ENCODE measurements at regions not wholly inside any gene's neighbourhood (a gene's known extent, or its start where the extent isn't known, plus 50 kb on each side); places are given as distances from the start of the nearest gene placed in this dataset.

- Histone ChIP-seq H3K4ac (replicated peaks; ENCODE audit: insufficient read length, low read depth, low read length) (no peak overlapping the region), H4K91ac (replicated peaks; ENCODE audit: insufficient read length, low read length) (no peak overlapping the region), H2AFZ (ENCODE audit: low read length) (no peak overlapping the region), H3K4me2 (ENCODE audit: insufficient read depth in 1 of 2, low read depth in 2 of 2, low read length in 2 of 2) (no peak overlapping the region), H3K9me3 (ENCODE audit: insufficient read depth in 2 of 2, low read depth in 1 of 2, low read length in 1 of 2) (no peaks in the 10 kb centered on the region), H3K36me3 (ENCODE audit: control insufficient read depth in 2 of 4, insufficient read depth in 4 of 4, low read length in 3 of 4) (no peaks in the 10 kb centered on the region), H3K79me1 (ENCODE audit: low read depth, low read length) (no peaks in the 10 kb centered on the region), H3K56ac (replicated peaks; ENCODE audit: insufficient read length, low read depth, low read length) (no peak overlapping the region), H3K23ac (ENCODE audit: insufficient read length) (no peak overlapping the region), H3K79me2 (ENCODE audit: control insufficient read depth in 1 of 2, insufficient read depth in 2 of 2, low read length in 2 of 2) (no peaks in the 10 kb centered on the region), H2BK120ac (replicated peaks; ENCODE audit: low read depth, low read length) (no peak overlapping the region), H2BK12ac (ENCODE audit: low read depth, low read length) (no peak overlapping the region), H3K27me3 (replicated peaks in 1 of 4; ENCODE audit: control insufficient read depth in 3 of 4, extremely low read depth in 1 of 4, insufficient read depth in 3 of 4, low read length in 3 of 4) (no peaks in the 10 kb centered on the region), H4K8ac (ENCODE audit: extremely low read depth, insufficient read depth, low read length) (no peak overlapping the region), H2BK20ac (ENCODE audit: low read length) (no peak overlapping the region), H3K14ac (ENCODE audit: insufficient read length) (no peak overlapping the region), H3K23me2 (ENCODE audit: low read depth, low read length) (no peaks in the 10 kb centered on the region), H2BK5ac (ENCODE audit: low read depth, low read length) (no peak overlapping the region), H2BK15ac (ENCODE audit: low read length) (no peak overlapping the region), H3K18ac (ENCODE audit: extremely low read depth, low read length) (no peak overlapping the region), H3K4me1 (replicated peaks in 1 of 4; ENCODE audit: control insufficient read depth in 3 of 4, insufficient read depth in 4 of 4, low read length in 3 of 4) (0 out of 7 replicates have a peak, but pooled peaks cover 0 to 4% (median under 1%) of the 10 kb centered on the region in 4 experiments), H3K27ac (ENCODE audit: low read depth, low read length) (no peak overlapping the region), H2AK5ac (ENCODE audit: low read depth, low read length) (no peak overlapping the region), H4K5ac (ENCODE audit: insufficient read length, low read depth, low read length) (no peak overlapping the region), H3K9ac (replicated peaks in 1 of 4; ENCODE audit: extremely low read depth in 1 of 4, low read depth in 3 of 4, low read length in 3 of 4) (no peak overlapping the region), H3K4me3 (ENCODE audit: extremely low read depth in 1 of 4, insufficient read depth in 2 of 4, low read depth in 3 of 4, low read length in 4 of 4) (no peak overlapping the region), H4K20me1 (replicated peaks in 1 of 2; ENCODE audit: control insufficient read depth in 1 of 2, insufficient read depth in 2 of 2, low read length in 2 of 2) (no peaks in the 10 kb centered on the region)
- POLR2A ChIA-PET (ENCODE audit: partially characterized antibody), result no interaction called here
- no peak for FAIRE-seq
- CTCF ChIA-PET (ENCODE audit: partially characterized antibody), result interaction anchor here (0.9 kb wide), 1 partner anchor 12 kb away, joined by 3 read pairs; no protein-coding TSS in a partner anchor
- DNase-seq (ENCODE audit: low read depth in 1 of 2, low spot score in 2 of 2), result no peak
- TF ChIP-seq GABPA (IDR thresholded peaks at IDR 0.05; ENCODE audit: borderline replicate concordance, insufficient read depth, low read length), result no peak
- no peak for TF ChIP-seq SP2 (IDR thresholded peaks at IDR 0.05; ENCODE audit: low read length)
- TF ChIP-seq JUN (IDR thresholded peaks at IDR 0.05; ENCODE audit: low read depth, low read length), result no peak
- no peak for TF ChIP-seq POU5F1 (IDR thresholded peaks at IDR 0.05; ENCODE audit: low read depth, low read length)
- TF ChIP-seq NANOG (IDR thresholded peaks at IDR 0.05; ENCODE audit: insufficient read depth, low read depth, low read length, poor library complexity, severe bottlenecking), result no peak
- no peak for TF ChIP-seq ZNF274 (IDR thresholded peaks at IDR 0.05; ENCODE audit: borderline replicate concordance, extremely low read depth, low read length)
- no peak for TF ChIP-seq SAP30 (IDR thresholded peaks at IDR 0.05; ENCODE audit: insufficient read depth, insufficient replicate concordance, low read length)
- TF ChIP-seq TAF1 (IDR thresholded peaks at IDR 0.05; ENCODE audit: low read depth, low read length), result no peak
- no peak for TF ChIP-seq ATF3 (IDR thresholded peaks at IDR 0.05; ENCODE audit: insufficient read depth, low read depth, low read length)
- no peak for TF ChIP-seq EGR1 (IDR thresholded peaks at IDR 0.05; ENCODE audit: borderline replicate concordance, low read depth, low read length)
- no peak for TF ChIP-seq MAFK (IDR thresholded peaks at IDR 0.05; ENCODE audit: low read depth, low read length)
- TF ChIP-seq SRF (IDR thresholded peaks at IDR 0.05; ENCODE audit: low read depth, low read length), result no peak
- no peak for TF ChIP-seq MAX (IDR thresholded peaks at IDR 0.05)
- TF ChIP-seq CEBPB (IDR thresholded peaks at IDR 0.05; ENCODE audit: low read depth, low read length), result no peak
- TF ChIP-seq E2F6 (IDR thresholded peaks at IDR 0.05), result no peak
Measured at GRCh38 chr9:99412606-99413005, 190.5 kb downstream of the SEC61B start.
